HEK293 (cell line): ENCODE measurements at regions not wholly inside any gene's neighbourhood (a gene's known extent, or its start where the extent isn't known, plus 50 kb on each side); places are given as distances from the start of the nearest gene placed in this dataset.

ENCODE experiments used
- CTCF ChIA-PET: fragments of 350-600 bp; formaldehyde crosslinking; extraction: SDS; loops from one replicate; lab custom pipeline; 2021; ENCODE audit warnings: antibody characterized with exemption; lab: Yijun Ruan, JAX
- POLR2A ChIA-PET: fragments of 300-600 bp; formaldehyde crosslinking; extraction: SDS; loops from one replicate; lab custom pipeline; 2020; ENCODE audit warnings: antibody characterized with exemption, inconsistent platforms; lab: Yijun Ruan, JAX
- H3K27ac ChIP-seq: fragments of 200-500 bp; sonication (Bioruptor generic); 2 replicates; pipeline ENCODE4 v1.5.1; 2014; ENCODE audit warnings: low read depth, low read length, control low read depth, inconsistent platforms; ENCODE audit errors: extremely low read depth
- H3K36me3 ChIP-seq, 2 experiments: fragments of 200-500 bp in 1 of 2; sonication (Bioruptor generic) in 1 of 2; 1 replicate in 1 of 2; 2 replicates in 1 of 2; pipeline ENCODE4 v1.5.1; 2014 to 2017; ENCODE audit warnings: inconsistent platforms in 2 of 2, low read length in 2 of 2; ENCODE audit not compliant: control insufficient read depth in 2 of 2, insufficient read depth in 1 of 2
- H3K4me1 ChIP-seq: fragments of 200-500 bp; sonication (Bioruptor generic); 2 replicates; pipeline ENCODE4 v1.5.1; 2014; ENCODE audit warnings: mild to moderate bottlenecking, low read length, inconsistent platforms; ENCODE audit not compliant: control insufficient read depth, insufficient read depth
- H3K4me3 ChIP-seq: 2 replicates; pipeline ENCODE4 v1.5.1; 2011; ENCODE audit warnings: low read depth, mild to moderate bottlenecking, control low read depth, low read length, moderate library complexity
- H3K9me3 ChIP-seq: fragments of 200-500 bp; sonication (Bioruptor generic); 2 replicates; pipeline ENCODE4 v1.5.1; 2014; ENCODE audit warnings: low read depth, low read length, inconsistent platforms; ENCODE audit not compliant: control insufficient read depth, insufficient read depth
- CTCF ChIP-seq: fragments of 450-650 bp; formaldehyde crosslinking; IDR thresholded peaks from 2 replicates; pipeline ENCODE4 v1.5.1; 2016; ENCODE audit warnings: missing biosample characterization, missing genetic modification characterization
- GFI1B ChIP-seq: fragments of 450-650 bp; formaldehyde crosslinking; IDR thresholded peaks from 2 replicates; pipeline ENCODE4 v1.5.1; 2016; ENCODE audit warnings: missing biosample characterization, missing genetic modification characterization
- SP2 ChIP-seq: fragments of 450-650 bp; formaldehyde crosslinking; IDR thresholded peaks from 2 replicates; pipeline ENCODE4 v1.5.1; 2016; ENCODE audit warnings: missing biosample characterization, missing genetic modification characterization
- ZBTB10 ChIP-seq: fragments of 450-650 bp; formaldehyde crosslinking; IDR thresholded peaks from 2 replicates; pipeline ENCODE4 v1.5.1; 2016; ENCODE audit warnings: missing biosample characterization, missing genetic modification characterization
- ZNF19 ChIP-seq: fragments of 450-650 bp; formaldehyde crosslinking; IDR thresholded peaks from 2 replicates; pipeline ENCODE4; 2016; ENCODE audit warnings: missing biosample characterization, missing genetic modification characterization, low read depth
- ZNF2 ChIP-seq: fragments of 450-650 bp; formaldehyde crosslinking; IDR thresholded peaks from 2 replicates; pipeline ENCODE4 v1.5.1; 2016; ENCODE audit warnings: missing biosample characterization, missing genetic modification characterization
- ZNF416 ChIP-seq: fragments of 450-650 bp; formaldehyde crosslinking; IDR thresholded peaks from 2 replicates; pipeline ENCODE4 v1.5.1; 2016; ENCODE audit warnings: missing biosample characterization, missing genetic modification characterization
- ZNF488 ChIP-seq: fragments of 450-650 bp; formaldehyde crosslinking; IDR thresholded peaks from 2 replicates; pipeline ENCODE4 v1.5.1; 2016; ENCODE audit warnings: missing biosample characterization, missing genetic modification characterization
- ZNF549 ChIP-seq: fragments of 450-650 bp; IDR thresholded peaks from 2 replicates; pipeline ENCODE4 v1.5.1; 2018; ENCODE audit warnings: missing biosample characterization, missing genetic modification characterization, mild to moderate bottlenecking, inconsistent platforms, moderate library complexity
- ZNF560 ChIP-seq: fragments of 450-650 bp; formaldehyde crosslinking; IDR thresholded peaks from 2 replicates; pipeline ENCODE4 v1.5.1; 2017; ENCODE audit warnings: missing biosample characterization, missing genetic modification characterization, borderline replicate concordance
- ZNF580 ChIP-seq: fragments of 450-650 bp; formaldehyde crosslinking; IDR thresholded peaks from 2 replicates; pipeline ENCODE4 v1.5.1; 2016; ENCODE audit warnings: missing biosample characterization, missing genetic modification characterization
- ZNF585B ChIP-seq: fragments of 450-650 bp; formaldehyde crosslinking; IDR thresholded peaks from 2 replicates; pipeline ENCODE4 v1.5.1; 2016; ENCODE audit warnings: missing biosample characterization, missing genetic modification characterization
- ZNF768 ChIP-seq: fragments of 450-650 bp; formaldehyde crosslinking; IDR thresholded peaks from 2 replicates; pipeline ENCODE4 v1.5.1; 2018; ENCODE audit warnings: missing biosample characterization, mild to moderate bottlenecking, missing genetic modification characterization
- ZXDB ChIP-seq: fragments of 450-650 bp; formaldehyde crosslinking; IDR thresholded peaks from 2 replicates; pipeline ENCODE4 v1.5.1; 2016; ENCODE audit warnings: missing biosample characterization, missing genetic modification characterization

GRCh38 chr7:46356371-46356770, 435.3 kb upstream of the IGFBP3 start:
- H3K27ac ChIP-seq = no peak overlapping the region
- H3K4me1 ChIP-seq = no peaks in the 10 kb centered on the region
- no peak overlapping the region for H3K4me3 ChIP-seq
- no peak for TF ChIP-seq ZNF2
- no peaks in the 10 kb centered on the region for H3K9me3 ChIP-seq
- H3K36me3 ChIP-seq = no peaks in the 10 kb centered on the region
- ChIA-PET CTCF (interaction anchor here (0.7 to 3.2 kb wide), 2 partner anchors 325 to 434 kb away, joined by 3 to 14 read pairs; partner anchors contain the start of gene IGFBP3), POLR2A (no interaction called here)

- Histone ChIP-seq H3K36me3 (no peaks in the 10 kb centered on the region), H3K27ac (no peak overlapping the region), H3K9me3 (no peaks in the 10 kb centered on the region), H3K4me1 (no peaks in the 10 kb centered on the region), H3K4me3 (no peak overlapping the region)
- ChIA-PET POLR2A (no interaction called here), CTCF (interaction anchor here (3.2 kb wide), 1 partner anchor 433 kb away, joined by 14 read pairs; the partner anchor contains the start of gene IGFBP3)
- TF ChIP-seq ZNF19 (tag by site-specific recombination) (no peak), ZNF585B (tag by site-specific recombination) (no peak), ZXDB (tag by site-specific recombination) (no peak), ZNF549 (tag by site-specific recombination) (no peak), ZNF768 (tag by site-specific recombination) (no peak), CTCF (tag by site-specific recombination) (no peak), GFI1B (no peak), ZNF580 (tag by site-specific recombination) (no peak), SP2 (tag by site-specific recombination) (no peak), ZNF488 (tag by site-specific recombination) (no peak)
Measured at GRCh38 chr7:46355331-46355730, 434.3 kb upstream of the IGFBP3 start.

GRCh38 chr7:46352004-46352954, 431.2 kb upstream of the IGFBP3 start:
- no peaks in the 10 kb centered on the region for H3K4me1 ChIP-seq
- H3K4me3 ChIP-seq = no peak overlapping the region
- ChIA-PET POLR2A (no interaction called here), CTCF (interaction anchor here (0.6 to 3.3 kb wide), 16 partner anchors 10 to 1197 kb away, joined by 3 to 26 read pairs (median 4); partner anchors contain the start of genes IGFBP3 and RAMP3)
- H3K9me3 ChIP-seq = no peaks in the 10 kb centered on the region
- no peaks in the 10 kb centered on the region for H3K36me3 ChIP-seq
- no peak overlapping the region for H3K27ac ChIP-seq
- no peak for TF ChIP-seq ZNF416 (tag by site-specific recombination)
- TF ChIP-seq CTCF (tag by site-specific recombination) = 0 out of 2 replicates have a peak, but pooled peaks have one; percentile 29
- 0 out of 2 replicates have a peak, but pooled peaks have one; percentile 41 for TF ChIP-seq ZBTB10
- no peak for TF ChIP-seq ZNF560 (tag by site-specific recombination)
